Transverse colon (tissue), 4 donors: ENCODE measurements at regions not wholly inside any gene's neighbourhood (a gene's known extent, or its start where the extent isn't known, plus 50 kb on each side); places are given as distances from the start of the nearest gene placed in this dataset.

Source experiments
- DNase-seq: peaks from one replicate; pipeline ENCODE4 v3.0.0-alpha.2; 2019
- H3K27ac ChIP-seq, 4 donors: fragments of 200-600 bp; sonication (generic); 2 replicates each; pipeline ENCODE4 v1.5.1; 2016 to 2018; ENCODE audit warnings: inconsistent platforms in 4 of 4
- H3K27me3 ChIP-seq: fragments of 200-600 bp; sonication (generic); 2 replicates; pipeline ENCODE4 v1.5.1; 2017; ENCODE audit warnings: inconsistent platforms
- H3K36me3 ChIP-seq, 4 donors: fragments of 200-600 bp; sonication (generic); 2 replicates each; pipeline ENCODE4 v1.5.1; 2017 to 2019; ENCODE audit warnings: inconsistent platforms in 4 of 4
- H3K4me1 ChIP-seq, 4 donors: fragments of 200-600 bp; sonication (generic); 2 replicates each; pipeline ENCODE4 v1.5.1; 2017 to 2020; ENCODE audit warnings: inconsistent platforms in 4 of 4
- H3K4me3 ChIP-seq, 4 donors: fragments of 200-600 bp; sonication (generic); 1 replicate in 1 of 4; 2 replicates in 3 of 4; pipeline versions ENCODE4 v1.5.1 to v1.6.1; 2017 to 2019; ENCODE audit warnings: inconsistent platforms in 4 of 4
- H3K9me3 ChIP-seq, 2 donors: fragments of 200-600 bp; sonication (generic); 2 replicates each; pipeline ENCODE4 v1.5.1; 2017 to 2019; ENCODE audit warnings: inconsistent platforms in 2 of 2
- CTCF ChIP-seq, 5 experiments: fragments of 200-600 bp in 3 of 5; fragments of 450-650 bp in 2 of 5; sonication (generic) in 3 of 5; IDR thresholded peaks; 1 replicate in 2 of 5; 2 replicates in 3 of 5; pipeline ENCODE4 v1.5.1; 2016 to 2017; ENCODE audit warnings: antibody characterized with exemption in 5 of 5, inconsistent platforms in 3 of 5, mild to moderate bottlenecking in 2 of 5, moderate library complexity in 1 of 5
- EP300 ChIP-seq: sonication (generic); formaldehyde crosslinking; IDR thresholded peaks from one replicate; pipeline ENCODE4 v1.6.1; 2017; ENCODE audit warnings: antibody characterized with exemption, low read depth
- POLR2A ChIP-seq: fragments of 450-650 bp; IDR thresholded peaks from one replicate; pipeline ENCODE4 v1.6.1; 2016; ENCODE audit warnings: antibody characterized with exemption, mild to moderate bottlenecking, moderate library complexity
- POLR2AphosphoS5 ChIP-seq, 3 donors: sonication (generic); formaldehyde crosslinking; IDR thresholded peaks; one replicate each; pipeline ENCODE4 v1.6.1; 2016; ENCODE audit warnings: antibody characterized with exemption in 3 of 3
- WGBS, 2 donors: methylation state at CpG; one replicate each; pipeline ENCODE4 v1.1.5; 2018; ENCODE audit warnings: low coverage in 1 of 2; 5-methylcytosine and 5-hydroxymethylcytosine counted together
- in situ Hi-C, 4 donors: fragments of 200-750 bp; cut with MboI; loops; one replicate each; pipeline versions ENCODE4 v1.15.0 to v1.15.1; 2017; ENCODE audit warnings: low sequenced_read_pairs in 3 of 4, low pct_ligation_motif_present in 1 of 4, low pct_unique_long_range_greater_than_20kb in 1 of 4
- intact Hi-C: fragments of 100-400 bp; cut with DNase I; formaldehyde crosslinking; loops from one replicate; pipeline ENCODE4 v1.15.1; 2023; ENCODE audit warnings: low total_unique reads

- in situ Hi-C loops, result no loop called here
- 46 to 47% methylated on average over 4 of the region's 4 CpGs for WGBS, 2 donors
Observed at GRCh38 chr4:100948911-100949310, 398.4 kb downstream of the PPP3CA start.

GRCh38 chr4:100945789-100946188 is 401.5 kb downstream of the PPP3CA start:
- intact Hi-C loops (no loop called here), in situ Hi-C loops (no loop called here)
- Histone ChIP-seq H3K27ac (no peak overlapping the region), H3K4me1 (no peaks in the 10 kb centered on the region), H3K27me3 (no peaks in the 10 kb centered on the region), H3K36me3 (no peaks in the 10 kb centered on the region), H3K9me3 (no peaks in the 10 kb centered on the region), H3K4me3 (no peak overlapping the region)
- TF ChIP-seq CTCF (IDR thresholded peaks at IDR 0.05) (no peak), POLR2AphosphoS5 (IDR thresholded peaks at IDR 0.05) (no peak), POLR2A (no peak), EP300 (no peak)
- no peak for DNase-seq

More at GRCh38 chr4:100948911-100949310, 398.4 kb downstream of the PPP3CA start:
- Histone ChIP-seq H3K27me3 (no peaks in the 10 kb centered on the region), H3K9me3 (no peaks in the 10 kb centered on the region), H3K4me3 (no peak overlapping the region), H3K36me3 (no peaks in the 10 kb centered on the region), H3K4me1 (no peaks in the 10 kb centered on the region), H3K27ac (no peak overlapping the region)
- TF ChIP-seq POLR2A, result no peak
- TF ChIP-seq CTCF (IDR thresholded peaks at IDR 0.05), result no peak
- TF ChIP-seq POLR2AphosphoS5 (IDR thresholded peaks at IDR 0.05), result no peak
- TF ChIP-seq EP300, result no peak
- intact Hi-C loops, result no loop called here
- DNase-seq, result no peak

- intact Hi-C loops, result no loop called here
- 100% methylated on average over 2 of the region's 2 CpGs; no CpG with 5 or more reads in 1 of the 2 donors for WGBS, 2 donors
- Histone ChIP-seq H3K27ac (no peak overlapping the region), H3K4me3 (no peak overlapping the region), H3K9me3 (no peaks in the 10 kb centered on the region), H3K36me3 (no peaks in the 10 kb centered on the region), H3K27me3 (no peaks in the 10 kb centered on the region), H3K4me1 (no peaks in the 10 kb centered on the region)
- DNase-seq, result no peak
- TF ChIP-seq EP300 (no peak), POLR2A (no peak), POLR2AphosphoS5 (IDR thresholded peaks at IDR 0.05) (no peak), CTCF (IDR thresholded peaks at IDR 0.05) (no peak)
- in situ Hi-C loops, result no loop called here
Observed at GRCh38 chr4:100938698-100939097, 408.6 kb downstream of the PPP3CA start.

- H3K9me3 ChIP-seq, result no peaks in the 10 kb centered on the region
- no peak for DNase-seq
- no peak for TF ChIP-seq CTCF (IDR thresholded peaks at IDR 0.05)
- no peak for TF ChIP-seq POLR2AphosphoS5 (IDR thresholded peaks at IDR 0.05)
- no peak for TF ChIP-seq POLR2A
- no peak for TF ChIP-seq EP300
- H3K4me3 ChIP-seq, result no peak overlapping the region
- H3K27ac ChIP-seq, result no peak overlapping the region
- H3K27me3 ChIP-seq, result no peaks in the 10 kb centered on the region
- no peaks in the 10 kb centered on the region for H3K36me3 ChIP-seq
- H3K4me1 ChIP-seq, result no peaks in the 10 kb centered on the region
- 64 to 76% methylated on average over 3 to 4 of the region's 4 CpGs for WGBS, 2 donors
- intact Hi-C loops, result no loop called here
- in situ Hi-C loops, result no loop called here
Observed at GRCh38 chr4:100936661-100937375, 410.5 kb downstream of the PPP3CA start.
